Stimulated activated CD4-positive, alpha-beta T cell treated with anti-CD3 and anti-CD28 coated beads, Interleukin-2, amount 100 ng/mL, for 48 hours (primary cell): ENCODE measurements at regions not wholly inside any gene's neighbourhood (a gene's known extent, or its start where the extent isn't known, plus 50 kb on each side); places are given as distances from the start of the nearest gene placed in this dataset.
"Not testable (repeated sequence)": the region's sequence is repeated elsewhere in the genome, so short reads cannot be mapped to it uniquely, and the experiment has no call there.

ENCODE experiments used
- DNase-seq, 2 donors: peaks; one replicate each; pipeline ENCODE4 v3.0.0-alpha.2; 2020

- DNase-seq: no peak
Observed at GRCh38 chr7:42560866-42561265, 323.9 kb upstream of the GLI3 start.

GRCh38 chr7:42554932-42555331, 317.9 kb upstream of the GLI3 start:
- not testable (repeated sequence) for DNase-seq

GRCh38 chr7:42552227-42552626, 315.2 kb upstream of the GLI3 start:
- no peak for DNase-seq

- no peak for DNase-seq
Observed at GRCh38 chr7:42550706-42551470, 313.9 kb upstream of the GLI3 start.

- no peak for DNase-seq
Observed at GRCh38 chr7:42549866-42550485, 313.0 kb upstream of the GLI3 start.

GRCh38 chr7:42548816-42549611, 312.0 kb upstream of the GLI3 start:
- DNase-seq: no peak

- DNase-seq: no peak
Observed at GRCh38 chr7:42545049-42545724, 308.2 kb upstream of the GLI3 start.

GRCh38 chr7:42543953-42544352, 306.9 kb upstream of the GLI3 start:
- DNase-seq: no peak

GRCh38 chr7:42542446-42542845, 305.4 kb upstream of the GLI3 start:
- not testable (repeated sequence) for DNase-seq

GRCh38 chr7:42534441-42534840, 297.4 kb upstream of the GLI3 start:
- no peak for DNase-seq

- no peak for DNase-seq
Observed at GRCh38 chr7:42527004-42527403, 290.0 kb upstream of the GLI3 start.

- DNase-seq: no peak
Observed at GRCh38 chr7:42522227-42522991, 285.4 kb upstream of the GLI3 start.

GRCh38 chr7:42511027-42511426, 274.0 kb upstream of the GLI3 start:
- DNase-seq: no peak

GRCh38 chr7:42506097-42506496, 269.1 kb upstream of the GLI3 start:
- no peak for DNase-seq

- DNase-seq: no peak
Observed at GRCh38 chr7:42502022-42502421, 265.0 kb upstream of the GLI3 start.

GRCh38 chr7:42495256-42495655, 258.2 kb upstream of the GLI3 start:
- no peak for DNase-seq

GRCh38 chr7:42494736-42495135, 257.7 kb upstream of the GLI3 start:
- no peak for DNase-seq

GRCh38 chr7:42494199-42494710, 257.2 kb upstream of the GLI3 start:
- no peak for DNase-seq

GRCh38 chr7:42493436-42494198, 256.6 kb upstream of the GLI3 start:
- DNase-seq: no peak

- no peak for DNase-seq
Observed at GRCh38 chr7:42492920-42493319, 255.9 kb upstream of the GLI3 start.

- DNase-seq: no peak
Observed at GRCh38 chr7:42491106-42491505, 254.1 kb upstream of the GLI3 start.
